COLO668 (cell line): ENCODE measurements at regions not wholly inside any gene's neighbourhood (a gene's known extent, or its start where the extent isn't known, plus 50 kb on each side); places are given as distances from the start of the nearest gene placed in this dataset.
"Not testable (repeated sequence)": the region's sequence is repeated elsewhere in the genome, so short reads cannot be mapped to it uniquely, and the experiment has no call there.

Experiments
- DNase-seq: peaks from one replicate; lab custom pipeline; 2025; ENCODE audit not compliant: unreplicated experiment; lab: John Stamatoyannopoulos, UW

- no peak for DNase-seq
These were observed 82.9 kb downstream of the ZNF737 start for GRCh38 chr19:20482721-20483120.

DNA sequence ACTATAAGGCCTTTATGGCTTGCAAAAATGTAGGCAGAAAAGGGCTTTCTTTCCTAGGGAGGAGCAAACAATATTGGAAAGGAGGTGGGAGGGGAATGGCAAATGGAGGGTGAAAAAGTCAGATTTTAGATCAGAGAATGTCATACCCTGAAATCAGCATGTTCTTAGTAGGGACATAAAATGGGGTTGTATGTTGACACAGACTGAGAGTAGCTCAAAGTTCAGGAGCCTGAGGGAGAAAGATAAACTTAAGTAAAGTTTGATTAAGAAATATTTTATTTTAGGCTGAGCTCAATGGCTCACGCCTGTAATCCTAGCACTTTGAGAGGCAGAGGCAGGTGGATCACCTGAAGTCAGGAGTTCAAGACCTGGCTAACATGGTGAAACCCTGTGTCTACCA is 83.8 kb downstream of the ZNF737 start:
- DNase-seq: no peak

- DNase-seq: no peak
These were observed 86.1 kb downstream of the ZNF737 start for GRCh38 chr19:20479483-20479882.

- DNase-seq: no peak
These were observed 86.6 kb downstream of the ZNF737 start for GRCh38 chr19:20478936-20479335.

- DNase-seq: no peak
These were observed 92.7 kb downstream of the ZNF737 start for GRCh38 chr19:20472854-20473253.

DNA sequence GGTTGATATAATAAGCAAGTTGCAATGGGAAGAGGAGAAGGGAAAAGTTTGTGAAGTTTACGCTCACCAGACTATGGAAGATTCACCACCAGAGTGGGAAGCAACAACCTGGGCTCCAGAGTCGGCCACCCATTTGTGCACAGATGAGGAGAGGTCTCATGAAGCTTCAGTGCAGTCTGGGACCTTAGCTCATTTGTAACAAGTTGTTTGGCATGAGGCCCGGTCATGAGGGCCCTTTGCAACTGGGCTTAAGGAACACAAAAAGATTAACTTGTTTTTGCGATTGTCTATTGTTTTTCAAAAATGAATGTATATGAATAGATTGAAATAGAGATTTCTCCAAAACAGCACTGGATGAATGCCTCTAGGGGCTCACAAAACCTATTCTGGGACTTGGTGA is 94.2 kb downstream of the ZNF737 start:
- DNase-seq: no peak

DNA sequence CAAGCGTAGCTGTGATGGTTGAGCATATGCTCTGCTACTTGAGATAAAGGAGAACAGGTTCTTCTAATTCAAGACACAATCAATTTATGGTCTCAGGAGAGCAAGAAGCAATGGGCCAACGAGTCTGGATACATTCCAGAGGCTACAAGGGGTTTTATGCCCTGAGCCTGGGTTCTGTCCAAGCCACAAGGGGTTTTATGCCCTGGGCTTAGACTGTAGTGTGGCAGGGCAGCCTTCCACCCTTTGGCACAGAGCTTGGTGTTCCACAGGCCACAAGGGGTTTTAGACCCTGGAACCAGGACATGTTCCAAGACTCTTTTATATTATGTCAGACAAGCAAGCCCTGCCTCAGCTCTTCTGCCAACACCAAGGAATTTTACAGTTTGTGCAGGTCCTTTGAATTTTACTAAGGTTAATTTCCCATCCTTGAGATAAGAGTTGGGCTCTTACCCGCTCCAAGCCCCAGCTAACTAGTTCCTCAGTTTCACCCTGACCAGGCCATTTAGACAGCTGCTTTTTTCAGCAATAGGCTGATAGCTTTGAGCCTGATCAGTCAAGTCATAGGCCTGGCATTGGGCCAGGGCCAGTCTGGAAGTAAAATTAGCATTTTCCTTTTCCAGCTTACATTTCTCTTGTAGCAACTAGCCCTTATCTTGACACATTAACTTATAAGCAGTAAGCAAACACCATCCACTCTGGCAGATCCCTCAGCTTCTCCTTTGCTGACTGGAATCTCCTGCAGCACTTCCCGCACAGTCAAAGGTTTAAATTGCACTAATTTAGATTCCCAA is 95.0 kb downstream of the ZNF737 start:
- DNase-seq: no peak

DNA sequence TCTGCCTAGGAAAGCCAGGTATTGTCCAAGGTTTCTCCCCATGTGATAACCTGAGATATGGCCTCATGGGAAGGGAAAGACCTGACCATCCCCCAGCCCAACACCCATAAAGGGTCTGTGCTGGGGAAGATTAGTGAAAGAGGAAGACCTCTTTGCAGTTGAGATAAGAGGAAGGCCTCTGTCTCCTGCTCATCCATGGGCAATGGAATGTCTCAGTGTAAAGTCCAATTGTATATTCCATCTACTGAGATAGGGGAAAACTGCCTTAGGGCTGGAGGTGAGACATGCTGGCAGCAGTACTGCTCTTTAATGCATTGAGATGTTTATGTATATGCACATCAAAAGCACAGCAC is 99.0 kb downstream of the ZNF737 start:
- DNase-seq: not testable (repeated sequence)

DNA sequence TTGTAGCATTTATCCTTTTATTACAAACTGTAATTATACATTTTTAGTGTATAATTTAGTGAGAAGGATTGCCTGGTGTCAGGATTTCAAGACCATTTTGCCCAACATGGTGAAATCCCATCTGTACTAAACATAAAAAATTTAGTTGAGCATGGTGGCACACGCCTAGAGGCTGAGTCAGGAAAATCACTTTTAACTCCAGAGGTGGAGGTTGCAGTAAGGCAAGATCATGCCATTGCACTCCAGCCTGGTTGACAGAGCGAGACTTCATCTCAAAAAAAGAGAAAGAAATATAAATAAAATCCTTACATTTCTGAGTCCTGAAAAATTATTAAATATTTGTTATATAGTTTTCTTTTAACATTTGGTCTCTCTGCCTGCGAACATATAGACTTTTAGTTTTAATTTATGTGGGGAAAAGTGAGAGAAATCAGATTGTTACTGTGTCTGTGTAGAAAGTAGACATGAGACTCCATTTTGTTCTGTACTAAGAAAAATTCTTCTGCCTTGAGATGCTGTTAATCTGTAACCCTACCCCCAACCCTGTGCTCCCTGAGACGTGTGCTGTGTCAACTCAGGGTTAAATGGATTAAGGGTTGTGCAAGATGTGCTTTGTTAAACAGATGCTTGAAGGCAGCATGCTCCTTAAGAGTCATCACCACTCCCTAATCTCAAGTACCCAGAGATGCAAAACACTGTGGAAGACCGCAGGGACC is 99.5 kb downstream of the ZNF737 start:
- DNase-seq: not testable (repeated sequence)

DNA sequence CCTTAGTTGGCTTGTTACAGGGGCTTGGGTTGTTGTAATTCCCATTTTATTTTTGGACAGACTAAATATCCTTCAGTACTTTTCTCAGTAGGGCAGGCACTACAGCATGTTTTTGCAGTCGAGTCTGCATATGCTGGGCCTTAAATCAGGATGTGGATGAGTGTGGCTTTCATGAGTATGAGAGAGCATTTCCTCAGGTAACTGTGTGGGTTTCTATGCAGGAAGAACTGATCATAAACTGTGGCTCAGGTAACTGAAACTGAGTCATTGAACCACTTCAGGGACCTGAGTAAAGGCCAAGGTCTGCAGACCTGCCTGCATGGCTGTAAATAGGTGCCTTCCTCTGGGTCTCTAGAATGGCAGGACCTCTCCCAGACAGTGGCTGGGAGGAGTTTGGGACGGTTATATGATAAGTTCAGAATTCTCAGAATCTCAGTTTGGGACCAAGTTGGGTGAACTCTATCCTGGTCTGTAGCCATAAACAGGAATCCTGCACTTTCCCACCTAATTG is 112.1 kb downstream of the ZNF737 start:
- no peak for DNase-seq

- DNase-seq: no peak
These were observed 121.2 kb downstream of the ZNF737 start for GRCh38 chr19:20444202-20444885.

- not testable (repeated sequence) for DNase-seq
These were observed 133.2 kb downstream of the ZNF737 start for GRCh38 chr19:20432266-20432842.

DNA sequence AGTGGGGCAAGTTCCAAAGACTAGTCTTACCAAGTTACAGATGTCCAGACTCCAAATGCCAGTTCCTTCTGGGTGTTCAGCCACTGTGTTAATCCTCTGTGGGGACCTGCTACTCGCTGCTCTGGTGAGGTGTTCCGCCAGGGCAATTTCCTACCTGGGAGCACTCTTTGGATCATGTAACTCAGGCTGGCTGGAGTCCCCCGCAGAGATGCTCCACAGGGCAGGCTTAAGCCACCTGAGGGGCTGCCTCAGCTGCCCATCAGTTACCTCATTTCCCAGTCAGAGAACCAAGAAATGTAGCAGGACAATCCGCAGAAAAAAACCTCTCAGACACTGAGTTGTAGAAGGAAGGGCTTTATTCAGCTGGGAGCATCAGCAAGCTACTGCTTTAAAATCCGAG is 133.8 kb downstream of the ZNF737 start:
- no peak for DNase-seq

- no peak for DNase-seq
These were observed 142.0 kb downstream of the ZNF737 start for GRCh38 chr19:20423381-20424197.

- DNase-seq: no peak
These were observed 143.1 kb downstream of the ZNF737 start for GRCh38 chr19:20422216-20423205.

- DNase-seq: no peak
These were observed 148.9 kb downstream of the ZNF737 start for GRCh38 chr19:20416661-20417060.

GRCh38 chr19:20414120-20414519 is 151.5 kb downstream of the ZNF737 start:
- DNase-seq: no peak

DNA sequence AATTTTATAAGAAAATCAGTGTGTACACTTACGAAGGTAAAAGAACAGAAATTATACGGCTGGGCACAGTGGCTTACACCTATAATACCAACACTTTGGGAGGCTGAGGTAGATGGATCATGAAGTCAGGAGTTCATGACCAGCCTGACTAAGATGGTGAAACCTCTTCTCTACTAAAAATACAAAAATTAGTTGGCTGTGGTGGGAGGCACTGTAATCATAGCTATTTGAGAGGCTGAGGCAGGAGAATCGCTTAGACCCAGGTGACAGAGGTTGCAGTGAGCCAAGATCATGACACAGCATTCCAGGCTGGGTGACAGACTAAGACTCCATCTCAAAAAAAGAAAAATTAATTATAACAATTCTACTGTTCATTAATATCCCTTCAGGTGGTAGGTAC is 151.9 kb downstream of the ZNF737 start:
- DNase-seq: no peak

DNA sequence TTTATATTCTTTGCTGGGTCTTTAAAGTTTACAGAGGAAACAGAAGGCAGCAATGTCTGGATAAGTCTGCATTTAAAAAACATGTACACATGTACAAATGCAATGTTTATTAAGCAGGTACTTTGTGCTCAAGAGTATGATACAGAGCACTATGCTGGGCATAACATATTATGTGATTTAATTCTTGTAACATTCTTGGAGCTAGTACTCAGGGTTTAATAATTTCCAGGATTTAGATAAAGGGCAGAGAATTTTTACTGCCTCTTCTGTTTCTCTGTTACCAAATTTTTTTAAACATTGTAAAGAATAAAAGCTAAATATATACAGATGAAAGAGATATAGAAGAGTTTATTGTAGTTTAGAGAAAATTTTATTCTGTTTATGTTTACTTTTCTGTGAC is 152.7 kb downstream of the ZNF737 start:
- DNase-seq: no peak
